NT2/D1 (cell line): ENCODE measurements at regions not wholly inside any gene's neighbourhood (a gene's known extent, or its start where the extent isn't known, plus 50 kb on each side); places are given as distances from the start of the nearest gene placed in this dataset.
"Not testable (repeated sequence)": the region's sequence is repeated elsewhere in the genome, so short reads cannot be mapped to it uniquely, and the experiment has no call there.

Experiments used
- SUZ12 ChIP-seq: IDR thresholded peaks from 2 replicates; pipeline ENCODE4 v1.6.1; 2011; ENCODE audit not compliant: insufficient read length, insufficient read depth; ENCODE audit errors: extremely low read depth
- YY1 ChIP-seq: IDR thresholded peaks from 2 replicates; pipeline ENCODE4 v1.6.1; 2011; ENCODE audit not compliant: insufficient read length, insufficient read depth
- ZNF274 ChIP-seq: IDR thresholded peaks from 2 replicates; pipeline ENCODE4 v1.6.1; 2011; ENCODE audit warnings: mild to moderate bottlenecking, low read depth, low read length

DNA sequence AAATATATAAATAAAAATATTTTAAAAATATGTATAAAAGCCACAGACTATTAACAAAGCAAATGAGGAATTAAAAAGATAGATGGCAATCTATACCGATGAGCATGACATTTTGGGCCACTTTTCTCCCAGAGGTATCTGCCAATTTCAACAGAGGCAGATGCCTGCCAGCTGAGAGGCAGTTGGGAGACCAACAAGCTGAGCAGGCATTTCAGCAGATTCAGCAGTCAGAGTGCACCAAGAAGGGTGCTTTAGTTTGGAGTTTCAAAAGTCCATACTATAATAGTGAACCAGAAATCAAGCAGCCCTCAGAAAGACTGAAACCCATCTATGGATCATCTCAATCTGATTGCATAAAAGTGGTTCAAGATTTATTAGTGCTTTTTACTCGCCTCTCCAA is 104.8 kb upstream of the DPY19L1 start:
- TF ChIP-seq YY1, ZNF274, SUZ12: not testable (repeated sequence)
